Activated CD8-positive, alpha-beta memory T cell treated with anti-CD3 and anti-CD28 coated beads, Interleukin-2, amount 10 ng/mL, durations not matched to agents 7 days and 5 days (primary cell): ENCODE measurements at regions not wholly inside any gene's neighbourhood (a gene's known extent, or its start where the extent isn't known, plus 50 kb on each side); places are given as distances from the start of the nearest gene placed in this dataset.

Experiments
- ATAC-seq: fragments of 150-1000 bp; cut with Tn5 transposase; one replicate; pipeline ENCODE4 v1.10.0; 2021; ENCODE audit warnings: moderate library complexity
- CTCF ChIA-PET: fragments of 350-600 bp; sonication (Branson Sonifier 250); formaldehyde crosslinking; loops from one replicate; lab custom pipeline; 2021; ENCODE audit warnings: antibody characterized with exemption; lab: Charles Lee
- DNase-seq: peaks from one replicate; pipeline ENCODE4 v3.0.0-alpha.2; 2020
- H3K27ac Mint-ChIP-seq: one replicate; pipeline ENCODE4 v1.8.0; 2021; ENCODE audit warnings: mild to moderate bottlenecking, mixed read lengths
- H3K27me3 Mint-ChIP-seq: one replicate; pipeline ENCODE4 v1.8.0; 2021; ENCODE audit warnings: mixed read lengths
- H3K36me3 Mint-ChIP-seq: one replicate; pipeline ENCODE4 v1.8.0; 2021; ENCODE audit warnings: mild to moderate bottlenecking, mixed read lengths
- H3K4me1 Mint-ChIP-seq: one replicate; pipeline ENCODE4 v1.8.0; 2021; ENCODE audit warnings: mixed read lengths
- H3K4me3 Mint-ChIP-seq: one replicate; pipeline ENCODE4 v1.8.0; 2021; ENCODE audit warnings: mild to moderate bottlenecking, moderate library complexity, mixed read lengths
- H3K9me3 Mint-ChIP-seq: one replicate; pipeline ENCODE4 v1.8.0; 2022; ENCODE audit warnings: low read depth, mixed read lengths

DNA sequence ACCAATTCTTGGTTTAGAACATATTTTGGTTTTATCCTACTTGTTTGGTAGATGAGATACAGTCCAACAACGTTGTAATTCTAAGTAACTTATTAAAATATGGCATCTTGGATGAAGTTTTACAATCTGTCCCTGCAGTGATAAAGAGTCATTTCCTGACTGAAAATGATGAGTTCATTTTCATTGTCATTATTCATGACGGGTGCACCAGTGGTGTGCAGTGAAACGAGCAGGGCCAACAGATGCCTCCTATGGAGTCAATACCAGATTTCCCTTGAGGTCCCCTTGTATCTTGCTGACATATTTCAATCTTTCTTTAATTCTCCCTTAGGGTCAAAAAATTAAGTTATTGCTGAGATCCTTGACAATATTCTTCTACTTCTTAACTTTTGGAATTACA lies 438.5 kb downstream of the LRIG3 start:
- H3K27me3 Mint-ChIP-seq, result no peaks in the 10 kb centered on the region
- H3K27ac Mint-ChIP-seq, result no peak overlapping the region
- H3K9me3 Mint-ChIP-seq, result no peaks in the 10 kb centered on the region
- no peak overlapping the region for H3K4me3 Mint-ChIP-seq
- CTCF ChIA-PET, result no interaction called here
- no peaks in the 10 kb centered on the region for H3K4me1 Mint-ChIP-seq
- no peak for ATAC-seq
- no peak for DNase-seq
- no peaks in the 10 kb centered on the region for H3K36me3 Mint-ChIP-seq

- CTCF ChIA-PET, result no interaction called here
These were observed 433.0 kb downstream of the LRIG3 start for GRCh38 chr12:58487255-58487654.

GRCh38 chr12:58487678-58488161 lies 432.6 kb downstream of the LRIG3 start:
- CTCF ChIA-PET, result interaction anchor here (0.5 kb wide), 1 partner anchor 392 kb away, joined by 3 read pairs; no protein-coding TSS in a partner anchor
- DNase-seq, result no peak

More at GRCh38 chr12:58487255-58487654, 433.0 kb downstream of the LRIG3 start:
- Mint-ChIP-seq H3K4me3 (no peak overlapping the region), H3K36me3 (no peaks in the 10 kb centered on the region), H3K27ac (no peak overlapping the region), H3K9me3 (no peaks in the 10 kb centered on the region), H3K4me1 (no peaks in the 10 kb centered on the region), H3K27me3 (no peaks in the 10 kb centered on the region)
- DNase-seq, result no peak
- ATAC-seq, result no peak

DNA sequence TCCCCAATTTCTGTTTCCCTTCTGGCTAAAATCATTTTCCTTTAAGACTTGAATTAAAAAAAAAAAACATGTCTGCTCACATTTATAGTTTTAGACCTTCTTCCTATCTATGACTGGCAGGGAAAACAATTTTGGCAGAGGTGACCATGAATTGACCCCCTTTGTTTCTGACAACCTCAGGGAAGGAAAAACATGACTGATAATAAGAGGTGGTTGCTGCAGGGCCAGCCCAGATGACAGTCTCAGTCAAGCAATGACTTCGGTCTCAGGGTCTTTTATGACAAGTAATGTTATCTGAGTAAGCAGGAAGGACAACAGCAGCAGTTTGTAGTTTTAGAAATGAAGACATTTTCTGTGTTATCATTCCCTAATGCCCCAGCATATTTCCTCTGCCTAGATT lies 430.9 kb downstream of the LRIG3 start:
- CTCF ChIA-PET, result no interaction called here
- H3K27me3 Mint-ChIP-seq, result no peaks in the 10 kb centered on the region
- no peaks in the 10 kb centered on the region for H3K9me3 Mint-ChIP-seq
- H3K36me3 Mint-ChIP-seq, result no peaks in the 10 kb centered on the region
- ATAC-seq (no peak), DNase-seq (no peak)
- no peak overlapping the region for H3K4me3 Mint-ChIP-seq
- no peaks in the 10 kb centered on the region for H3K4me1 Mint-ChIP-seq
- no peak overlapping the region for H3K27ac Mint-ChIP-seq

More at GRCh38 chr12:58487678-58488161, 432.6 kb downstream of the LRIG3 start:
- H3K27me3 Mint-ChIP-seq, result no peaks in the 10 kb centered on the region
- ATAC-seq, result no peak
- no peak overlapping the region for H3K27ac Mint-ChIP-seq
- no peak overlapping the region for H3K4me3 Mint-ChIP-seq
- H3K36me3 Mint-ChIP-seq, result no peaks in the 10 kb centered on the region
- no peaks in the 10 kb centered on the region for H3K9me3 Mint-ChIP-seq
- H3K4me1 Mint-ChIP-seq, result no peaks in the 10 kb centered on the region

- DNase-seq (no peak), ATAC-seq (no peak)
- no peak overlapping the region for H3K4me3 Mint-ChIP-seq
- no peaks in the 10 kb centered on the region for H3K36me3 Mint-ChIP-seq
- CTCF ChIA-PET, result no interaction called here
- no peak overlapping the region for H3K27ac Mint-ChIP-seq
- no peaks in the 10 kb centered on the region for H3K9me3 Mint-ChIP-seq
- H3K4me1 Mint-ChIP-seq, result no peaks in the 10 kb centered on the region
- no peaks in the 10 kb centered on the region for H3K27me3 Mint-ChIP-seq
These were observed 429.0 kb downstream of the LRIG3 start for GRCh38 chr12:58491306-58491705.

GRCh38 chr12:58496411-58497190 lies 423.7 kb downstream of the LRIG3 start:
- Mint-ChIP-seq H3K4me3 (no peak overlapping the region), H3K27ac (no peak overlapping the region), H3K4me1 (no peaks in the 10 kb centered on the region), H3K9me3 (no peaks in the 10 kb centered on the region), H3K36me3 (no peaks in the 10 kb centered on the region), H3K27me3 (no peaks in the 10 kb centered on the region)
- CTCF ChIA-PET, result no interaction called here
- ATAC-seq (no peak), DNase-seq (no peak)

- H3K4me3 Mint-ChIP-seq, result no peak overlapping the region
- no peak overlapping the region for H3K27ac Mint-ChIP-seq
- H3K4me1 Mint-ChIP-seq, result no peaks in the 10 kb centered on the region
- CTCF ChIA-PET, result no interaction called here
- no peaks in the 10 kb centered on the region for H3K9me3 Mint-ChIP-seq
- ATAC-seq, result no peak
- H3K27me3 Mint-ChIP-seq, result no peaks in the 10 kb centered on the region
- H3K36me3 Mint-ChIP-seq, result no peaks in the 10 kb centered on the region
- no peak for DNase-seq
These were observed 419.9 kb downstream of the LRIG3 start for GRCh38 chr12:58500399-58500798.

DNA sequence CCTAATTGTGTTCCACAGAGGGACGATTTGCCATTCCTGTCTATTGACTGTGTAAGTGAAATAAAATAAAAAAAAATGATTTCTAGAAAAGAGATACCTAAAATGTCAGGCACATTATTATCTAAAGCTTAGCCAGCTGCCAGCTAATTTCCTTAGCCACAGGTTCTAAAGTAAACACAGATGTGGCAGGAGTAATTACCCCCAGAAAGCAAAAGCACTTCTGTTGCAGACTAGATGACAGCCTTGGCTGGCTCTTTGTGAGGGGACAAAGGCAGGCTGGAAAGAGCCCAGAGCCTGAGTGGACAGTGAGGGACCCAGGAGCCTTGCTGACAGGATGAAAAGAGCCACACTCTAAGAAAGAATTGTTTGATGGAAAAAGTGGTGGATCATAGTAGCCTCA lies 418.1 kb downstream of the LRIG3 start:
- Mint-ChIP-seq H3K36me3 (no peaks in the 10 kb centered on the region), H3K27ac (no peak overlapping the region), H3K4me1 (no peaks in the 10 kb centered on the region), H3K9me3 (no peaks in the 10 kb centered on the region), H3K4me3 (no peak overlapping the region), H3K27me3 (no peaks in the 10 kb centered on the region)
- CTCF ChIA-PET, result no interaction called here
- no peak for ATAC-seq
- no peak for DNase-seq

DNA sequence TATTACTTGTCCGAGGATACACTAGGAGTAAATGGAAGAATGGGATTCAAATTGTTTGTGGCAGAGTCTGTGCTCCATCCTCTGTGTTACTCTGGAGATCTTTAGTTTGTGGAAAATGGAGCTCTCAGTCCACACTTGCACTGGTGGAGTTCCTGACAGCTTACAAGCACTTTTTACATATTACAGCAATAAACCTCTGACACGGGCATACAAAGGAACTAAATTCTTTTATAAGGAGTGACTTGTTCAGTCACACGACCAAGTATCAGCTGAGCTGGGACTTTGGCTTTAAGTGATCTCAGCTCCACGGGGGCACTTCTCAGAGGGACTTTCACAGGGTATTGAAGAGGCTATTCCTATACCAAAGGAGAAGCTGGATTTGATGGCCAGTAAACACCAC lies 417.5 kb downstream of the LRIG3 start:
- H3K36me3 Mint-ChIP-seq, result no peaks in the 10 kb centered on the region
- ATAC-seq (no peak), DNase-seq (no peak)
- H3K4me3 Mint-ChIP-seq, result no peak overlapping the region
- H3K9me3 Mint-ChIP-seq, result no peaks in the 10 kb centered on the region
- no peak overlapping the region for H3K27ac Mint-ChIP-seq
- CTCF ChIA-PET, result no interaction called here
- no peaks in the 10 kb centered on the region for H3K4me1 Mint-ChIP-seq
- no peaks in the 10 kb centered on the region for H3K27me3 Mint-ChIP-seq

- Mint-ChIP-seq H3K4me3 (no peak overlapping the region), H3K4me1 (no peaks in the 10 kb centered on the region), H3K27ac (no peak overlapping the region), H3K9me3 (no peaks in the 10 kb centered on the region), H3K36me3 (no peaks in the 10 kb centered on the region), H3K27me3 (no peaks in the 10 kb centered on the region)
- ATAC-seq, result no peak
- CTCF ChIA-PET, result no interaction called here
- no peak for DNase-seq
These were observed 416.6 kb downstream of the LRIG3 start for GRCh38 chr12:58503731-58504130.

- Mint-ChIP-seq H3K27me3 (no peaks in the 10 kb centered on the region), H3K27ac (no peak overlapping the region), H3K9me3 (no peaks in the 10 kb centered on the region), H3K4me1 (no peaks in the 10 kb centered on the region), H3K36me3 (no peaks in the 10 kb centered on the region), H3K4me3 (no peak overlapping the region)
- ATAC-seq (no peak), DNase-seq (no peak)
- CTCF ChIA-PET, result no interaction called here
These were observed 416.0 kb downstream of the LRIG3 start for GRCh38 chr12:58504143-58504938.

GRCh38 chr12:58509116-58509885 lies 411.0 kb downstream of the LRIG3 start:
- Mint-ChIP-seq H3K4me1 (no peaks in the 10 kb centered on the region), H3K36me3 (no peaks in the 10 kb centered on the region), H3K9me3 (peaks cover 2% of the 10 kb centered on the region), H3K27ac (no peak overlapping the region), H3K27me3 (no peaks in the 10 kb centered on the region), H3K4me3 (no peak overlapping the region)
- CTCF ChIA-PET, result no interaction called here
- ATAC-seq, result no peak
- no peak for DNase-seq

DNA sequence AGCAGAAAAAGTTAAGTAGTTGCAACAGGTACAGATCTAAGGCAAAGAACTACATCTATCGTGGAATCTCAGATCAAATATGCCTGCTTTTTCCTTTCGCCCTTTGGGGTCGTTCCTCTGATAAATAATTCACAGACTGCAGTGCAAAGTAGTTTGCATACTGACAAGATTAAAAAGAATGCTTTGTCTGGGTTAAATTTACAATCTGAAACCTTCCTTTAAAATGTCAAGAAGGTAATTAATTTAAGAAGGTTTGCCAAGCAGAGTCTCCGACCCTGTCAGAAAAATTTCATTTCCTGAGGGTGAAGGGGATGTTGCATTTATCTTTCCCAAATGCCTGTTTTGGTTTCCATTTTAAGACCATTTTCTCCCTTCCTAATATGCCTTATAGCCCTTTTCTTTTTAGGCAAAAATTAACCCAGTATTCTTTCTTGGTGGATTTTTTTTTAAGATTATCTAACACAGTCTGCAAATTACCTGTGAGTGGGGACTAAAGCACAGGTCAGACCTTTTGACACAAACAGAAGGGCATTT lies 406.9 kb downstream of the LRIG3 start:
- H3K4me1 Mint-ChIP-seq, result no peaks in the 10 kb centered on the region
- H3K27ac Mint-ChIP-seq, result no peak overlapping the region
- H3K36me3 Mint-ChIP-seq, result no peaks in the 10 kb centered on the region
- H3K27me3 Mint-ChIP-seq, result no peaks in the 10 kb centered on the region
- peaks cover 7% of the 10 kb centered on the region for H3K9me3 Mint-ChIP-seq
- ATAC-seq (no peak), DNase-seq (no peak)
- no peak overlapping the region for H3K4me3 Mint-ChIP-seq
- CTCF ChIA-PET, result no interaction called here
